PC-3 (cell line): ENCODE measurements at regions not wholly inside any gene's neighbourhood (a gene's known extent, or its start where the extent isn't known, plus 50 kb on each side); places are given as distances from the start of the nearest gene placed in this dataset.

Experiments used
- ATAC-seq: fragments of 200-7000 bp; cut with Tn5 transposase; 2 replicates; pipeline ENCODE4 v1.9.1; 2020; ENCODE audit warnings: mild to moderate bottlenecking, moderate library complexity
- BruUV-seq: library from RNA; stranded (reverse); fragments of 400-500 nt; replicated peaks from 2 replicates; lab custom pipeline; 2021; lab: Mats Ljungman, UMichigan
- CTCF ChIA-PET: fragments of 300-600 bp; sonication (Branson Sonifier 250); formaldehyde crosslinking; loops from one replicate; lab custom pipeline; 2022; ENCODE audit warnings: antibody characterized with exemption; lab: Charles Lee
- POLR2A ChIA-PET: fragments of 300-600 bp; sonication (Branson Sonifier 250); formaldehyde crosslinking; loops from one replicate; lab custom pipeline; 2022; ENCODE audit warnings: antibody characterized with exemption; ENCODE audit not compliant: unreplicated experiment; lab: Charles Lee
- DNase-seq: peaks from one replicate; pipeline ENCODE4 v3.0.0-alpha.2; 2015
- H2AFZ ChIP-seq: fragments of 300-600 bp; sonication (generic); 2 replicates; pipeline ENCODE4 v1.6.0; 2016; ENCODE audit warnings: antibody characterized with exemption, low read length
- H3F3A ChIP-seq: fragments of 300-600 bp; sonication (generic); one replicate; pipeline ENCODE4 v1.6.0; 2017; ENCODE audit warnings: antibody characterized with exemption, low read length, control low read depth, mild to moderate bottlenecking; ENCODE audit not compliant: unreplicated experiment
- H3K27ac ChIP-seq: fragments of 300-600 bp; sonication (generic); 2 replicates; pipeline ENCODE4 v1.5.1; 2016; ENCODE audit warnings: mild to moderate bottlenecking, low read length
- H3K27me3 ChIP-seq: fragments of 300-600 bp; sonication (generic); 2 replicates; pipeline ENCODE4 v1.6.1; 2016; ENCODE audit warnings: low read length, mixed read lengths
- H3K36me3 ChIP-seq: fragments of 300-600 bp; sonication (generic); 2 replicates; pipeline ENCODE4 v1.6.1; 2016; ENCODE audit warnings: low read depth, mixed run types, low read length, mixed read lengths
- H3K4me1 ChIP-seq: fragments of 300-600 bp; sonication (generic); 2 replicates; pipeline ENCODE4 v1.5.1; 2016; ENCODE audit warnings: low read length; ENCODE audit not compliant: insufficient read depth
- H3K4me2 ChIP-seq: fragments of 300-600 bp; sonication (generic); 2 replicates; pipeline ENCODE4 v1.6.0; 2016; ENCODE audit warnings: low read length
- H3K4me3 ChIP-seq: fragments of 300-600 bp; sonication (generic); 2 replicates; pipeline ENCODE4 v1.5.1; 2016; ENCODE audit warnings: mild to moderate bottlenecking, low read length, mixed read lengths
- H3K79me2 ChIP-seq: fragments of 300-600 bp; sonication (generic); 2 replicates; pipeline ENCODE4 v1.6.1; 2017; ENCODE audit warnings: low read length, mixed read lengths
- H3K9ac ChIP-seq: fragments of 300-600 bp; sonication (generic); 2 replicates; pipeline ENCODE4 v1.6.0; 2016; ENCODE audit warnings: mild to moderate bottlenecking, low read length
- H3K9me2 ChIP-seq: fragments of 300-600 bp; sonication (generic); replicated peaks from 2 replicates; pipeline ENCODE4 v1.6.1; 2016; ENCODE audit warnings: mixed run types, low read length, mixed read lengths
- H3K9me3 ChIP-seq: fragments of 300-600 bp; sonication (generic); 2 replicates; pipeline ENCODE4 v1.6.1; 2016; ENCODE audit warnings: low read length, mixed read lengths
- H4K20me1 ChIP-seq: fragments of 300-600 bp; sonication (generic); 2 replicates; pipeline ENCODE4 v1.6.1; 2016; ENCODE audit warnings: low read length, mixed read lengths
- EZH2 ChIP-seq: fragments of 300-600 bp; sonication (generic); IDR thresholded peaks from one replicate; pipeline ENCODE4 v1.6.1; 2017; ENCODE audit warnings: antibody characterized with exemption, mild to moderate bottlenecking, low read length; ENCODE audit not compliant: unreplicated experiment
- EZH2phosphoT487 ChIP-seq: fragments of 300-600 bp; sonication (generic); IDR thresholded peaks from 2 replicates; pipeline ENCODE4 v1.6.1; 2018; ENCODE audit warnings: mild to moderate bottlenecking, antibody characterized with exemption, low read length, borderline replicate concordance
- intact Hi-C: fragments of 100-400 bp; cut with micrococcal nuclease; formaldehyde crosslinking; loops from 2 replicates; pipeline ENCODE4 v1.9.0; 2023
- TF ChIP-seq, protein P1 (sequence below): fragments of 300-600 bp; sonication (generic); conservative IDR thresholded peaks from 2 replicates; pipeline ENCODE4 v1.5.1; 2017; ENCODE audit warnings: antibody characterized with exemption, low read depth, mild to moderate bottlenecking, low read length

GRCh38 chr3:137264843-137265330 is 307.1 kb downstream of the IL20RB start:
- Histone ChIP-seq H3F3A (no peaks in the 10 kb centered on the region), H3K4me1 (no peaks in the 10 kb centered on the region), H3K9me2 (no peaks in the 10 kb centered on the region), H2AFZ (no peak overlapping the region), H3K79me2 (no peaks in the 10 kb centered on the region), H3K27me3 (peaks cover 4% of the 10 kb centered on the region; the same call in 1 of the 2 replicates), H3K9ac (no peak overlapping the region), H4K20me1 (no peaks in the 10 kb centered on the region), H3K4me2 (no peak overlapping the region), H3K36me3 (no peaks in the 10 kb centered on the region), H3K4me3 (no peak overlapping the region), H3K9me3 (no peaks in the 10 kb centered on the region), H3K27ac (no peak overlapping the region)
- ATAC-seq (no peak), DNase-seq (no peak)
- intact Hi-C loops = no loop called here
- CTCF ChIA-PET = no interaction called here
- no TSS peak for BruUV-seq
- TF ChIP-seq EZH2phosphoT487 (no peak), EZH2 (no peak)
- POLR2A ChIA-PET = no interaction called here

GRCh38 chr3:137282871-137283270 is 325.1 kb downstream of the IL20RB start:
- intact Hi-C loops = no loop called here
- ChIA-PET CTCF (no interaction called here), POLR2A (no interaction called here)
- Histone ChIP-seq H3K79me2 (no peaks in the 10 kb centered on the region), H3K9me3 (no peaks in the 10 kb centered on the region), H3F3A (no peaks in the 10 kb centered on the region), H3K4me1 (no peaks in the 10 kb centered on the region), H3K9ac (no peak overlapping the region), H3K9me2 (no peaks in the 10 kb centered on the region), H3K36me3 (no peaks in the 10 kb centered on the region), H3K4me3 (no peak overlapping the region), H3K27me3 (no peaks in the 10 kb centered on the region), H4K20me1 (no peaks in the 10 kb centered on the region), H3K4me2 (no peak overlapping the region), H3K27ac (no peak overlapping the region), H2AFZ (no peak overlapping the region)
- ATAC-seq = no peak
- no peak for TF ChIP-seq EZH2phosphoT487
- no peak for TF ChIP-seq EZH2
- TF ChIP-seq, protein P1, sequence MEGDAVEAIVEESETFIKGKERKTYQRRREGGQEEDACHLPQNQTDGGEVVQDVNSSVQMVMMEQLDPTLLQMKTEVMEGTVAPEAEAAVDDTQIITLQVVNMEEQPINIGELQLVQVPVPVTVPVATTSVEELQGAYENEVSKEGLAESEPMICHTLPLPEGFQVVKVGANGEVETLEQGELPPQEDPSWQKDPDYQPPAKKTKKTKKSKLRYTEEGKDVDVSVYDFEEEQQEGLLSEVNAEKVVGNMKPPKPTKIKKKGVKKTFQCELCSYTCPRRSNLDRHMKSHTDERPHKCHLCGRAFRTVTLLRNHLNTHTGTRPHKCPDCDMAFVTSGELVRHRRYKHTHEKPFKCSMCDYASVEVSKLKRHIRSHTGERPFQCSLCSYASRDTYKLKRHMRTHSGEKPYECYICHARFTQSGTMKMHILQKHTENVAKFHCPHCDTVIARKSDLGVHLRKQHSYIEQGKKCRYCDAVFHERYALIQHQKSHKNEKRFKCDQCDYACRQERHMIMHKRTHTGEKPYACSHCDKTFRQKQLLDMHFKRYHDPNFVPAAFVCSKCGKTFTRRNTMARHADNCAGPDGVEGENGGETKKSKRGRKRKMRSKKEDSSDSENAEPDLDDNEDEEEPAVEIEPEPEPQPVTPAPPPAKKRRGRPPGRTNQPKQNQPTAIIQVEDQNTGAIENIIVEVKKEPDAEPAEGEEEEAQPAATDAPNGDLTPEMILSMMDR = no peak
- DNase-seq = no peak
- no TSS peak for BruUV-seq

GRCh38 chr3:137285924-137286323 is 328.1 kb downstream of the IL20RB start:
- no peak for ATAC-seq
- ChIA-PET CTCF (no interaction called here), POLR2A (no interaction called here)
- Histone ChIP-seq H3K9me2 (no peaks in the 10 kb centered on the region), H4K20me1 (no peaks in the 10 kb centered on the region), H3K36me3 (no peaks in the 10 kb centered on the region), H3K9me3 (no peaks in the 10 kb centered on the region), H3K4me1 (no peaks in the 10 kb centered on the region), H3K4me2 (no peak overlapping the region), H3K27me3 (no peaks in the 10 kb centered on the region), H3K4me3 (no peak overlapping the region), H3K79me2 (no peaks in the 10 kb centered on the region), H3K9ac (no peak overlapping the region), H2AFZ (no peak overlapping the region), H3F3A (no peaks in the 10 kb centered on the region), H3K27ac (no peak overlapping the region)
- TF ChIP-seq EZH2phosphoT487 (no peak), EZH2 (no peak)
- TF ChIP-seq, protein P1 = no peak
- intact Hi-C loops = no loop called here
- BruUV-seq = no TSS peak
- DNase-seq = no peak
